Activated CD8-positive, alpha-beta memory T cell treated with anti-CD3 and anti-CD28 coated beads for 48 hours (primary cell): ENCODE measurements at regions not wholly inside any gene's neighbourhood (a gene's known extent, or its start where the extent isn't known, plus 50 kb on each side); places are given as distances from the start of the nearest gene placed in this dataset.

Source experiments
- DNase-seq, 3 experiments: peaks; one replicate each; pipeline ENCODE4 v3.0.0-alpha.2; 2020; ENCODE audit warnings: low read depth in 2 of 3, low spot score in 2 of 3

- no peak for DNase-seq
These were observed 56.0 kb upstream of the LINGO1 start for GRCh38 chr15:77688693-77689092.

GRCh38 chr15:77688266-77688665 lies 55.6 kb upstream of the LINGO1 start:
- DNase-seq, result no peak

GRCh38 chr15:77685082-77685815 lies 52.5 kb upstream of the LINGO1 start:
- no peak for DNase-seq

GRCh38 chr15:77684341-77685081 lies 51.8 kb upstream of the LINGO1 start:
- DNase-seq, result no peak

DNA sequence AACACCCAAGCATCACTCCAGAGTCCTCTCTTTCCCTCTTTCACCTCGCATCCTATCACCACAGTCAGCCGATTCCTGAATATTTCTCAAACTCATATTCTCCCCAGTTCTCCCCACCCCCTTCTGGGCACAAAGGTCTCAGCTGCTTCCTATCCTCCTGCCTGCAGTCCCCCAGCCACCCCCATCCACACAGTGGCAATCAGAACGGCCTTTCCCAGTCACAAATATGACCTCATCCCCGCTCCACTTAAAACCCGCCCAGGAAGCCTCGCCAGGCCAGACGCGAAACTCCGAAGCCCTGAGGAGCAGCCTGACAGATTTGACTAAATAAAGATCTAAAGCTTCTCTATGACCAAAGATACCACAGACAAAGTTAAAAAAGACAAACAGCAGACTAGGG lies 49.9 kb upstream of the LINGO1 start:
- DNase-seq, result no peak
